ENCODE measurements at regions not wholly inside any gene's neighbourhood (a gene's known extent, or its start where the extent isn't known, plus 50 kb on each side); places are given as distances from the start of the nearest gene placed in this dataset.
"Not testable (repeated sequence)": the region's sequence is repeated elsewhere in the genome, so short reads cannot be mapped to it uniquely, and the experiment has no call there.

DNA sequence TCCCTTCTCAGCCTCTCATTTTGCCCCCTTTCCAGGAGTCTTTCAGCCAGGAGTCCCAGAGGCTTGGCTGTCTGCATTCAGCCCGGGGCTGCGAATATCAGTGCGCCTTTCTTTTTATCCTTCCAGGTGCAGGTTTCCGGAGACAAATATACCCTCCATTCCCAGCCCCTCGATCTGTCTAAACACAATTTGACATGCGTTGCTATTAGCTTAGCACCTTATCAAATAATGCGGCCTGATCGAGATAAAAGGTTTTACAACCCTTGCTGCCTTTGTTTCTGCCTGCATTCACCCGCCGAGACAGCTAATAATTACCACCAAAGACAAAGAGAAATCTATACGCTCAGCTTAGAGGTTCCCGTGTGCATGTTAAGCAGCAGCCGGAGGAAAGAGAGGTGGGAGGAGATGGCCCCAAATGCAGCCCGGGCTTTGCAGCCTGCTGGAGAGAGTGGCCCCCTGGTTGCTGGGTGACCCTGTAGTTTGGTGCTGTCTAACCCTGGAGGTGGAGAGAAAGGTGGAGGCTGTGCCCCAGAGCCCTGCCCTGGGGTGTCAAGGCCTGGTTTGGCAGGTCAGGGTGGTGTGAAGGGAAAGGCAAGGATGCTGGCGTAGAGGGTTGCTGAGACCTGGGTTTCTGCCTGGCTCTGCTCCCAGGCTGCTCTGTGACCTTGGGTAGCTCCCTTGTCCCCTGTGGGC lies 185.3 kb downstream of the RPS24 start:
- TF ChIP-seq, protein P1, sequence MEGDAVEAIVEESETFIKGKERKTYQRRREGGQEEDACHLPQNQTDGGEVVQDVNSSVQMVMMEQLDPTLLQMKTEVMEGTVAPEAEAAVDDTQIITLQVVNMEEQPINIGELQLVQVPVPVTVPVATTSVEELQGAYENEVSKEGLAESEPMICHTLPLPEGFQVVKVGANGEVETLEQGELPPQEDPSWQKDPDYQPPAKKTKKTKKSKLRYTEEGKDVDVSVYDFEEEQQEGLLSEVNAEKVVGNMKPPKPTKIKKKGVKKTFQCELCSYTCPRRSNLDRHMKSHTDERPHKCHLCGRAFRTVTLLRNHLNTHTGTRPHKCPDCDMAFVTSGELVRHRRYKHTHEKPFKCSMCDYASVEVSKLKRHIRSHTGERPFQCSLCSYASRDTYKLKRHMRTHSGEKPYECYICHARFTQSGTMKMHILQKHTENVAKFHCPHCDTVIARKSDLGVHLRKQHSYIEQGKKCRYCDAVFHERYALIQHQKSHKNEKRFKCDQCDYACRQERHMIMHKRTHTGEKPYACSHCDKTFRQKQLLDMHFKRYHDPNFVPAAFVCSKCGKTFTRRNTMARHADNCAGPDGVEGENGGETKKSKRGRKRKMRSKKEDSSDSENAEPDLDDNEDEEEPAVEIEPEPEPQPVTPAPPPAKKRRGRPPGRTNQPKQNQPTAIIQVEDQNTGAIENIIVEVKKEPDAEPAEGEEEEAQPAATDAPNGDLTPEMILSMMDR (IDR thresholded peaks at IDR 0.05): no peak
- no peak for TF ChIP-seq ZFX (IDR thresholded peaks at IDR 0.05; ENCODE audit: borderline replicate concordance)
- H3K27ac ChIP-seq: no peak overlapping the region

DNA sequence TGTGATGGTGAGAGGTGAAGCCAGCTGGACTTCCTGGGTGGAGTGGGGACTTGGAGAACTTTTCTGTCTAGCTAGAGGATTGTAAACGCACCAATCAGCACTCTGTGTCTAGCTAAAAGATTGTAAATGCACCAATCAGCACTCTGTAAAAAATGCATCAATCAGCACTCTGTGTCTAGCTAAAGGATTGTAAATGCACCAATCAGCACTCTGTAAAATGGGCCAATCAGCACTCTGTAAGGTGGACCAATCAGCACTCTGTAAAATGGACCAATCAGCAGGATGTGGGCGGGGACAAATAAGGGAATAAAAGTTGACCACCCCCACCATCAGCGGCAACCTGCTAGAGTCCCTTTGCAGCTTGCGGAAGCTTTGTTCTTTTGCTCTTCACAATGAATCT lies 185.9 kb downstream of the RPS24 start:
- H3K27ac ChIP-seq: not testable (repeated sequence)

DNA sequence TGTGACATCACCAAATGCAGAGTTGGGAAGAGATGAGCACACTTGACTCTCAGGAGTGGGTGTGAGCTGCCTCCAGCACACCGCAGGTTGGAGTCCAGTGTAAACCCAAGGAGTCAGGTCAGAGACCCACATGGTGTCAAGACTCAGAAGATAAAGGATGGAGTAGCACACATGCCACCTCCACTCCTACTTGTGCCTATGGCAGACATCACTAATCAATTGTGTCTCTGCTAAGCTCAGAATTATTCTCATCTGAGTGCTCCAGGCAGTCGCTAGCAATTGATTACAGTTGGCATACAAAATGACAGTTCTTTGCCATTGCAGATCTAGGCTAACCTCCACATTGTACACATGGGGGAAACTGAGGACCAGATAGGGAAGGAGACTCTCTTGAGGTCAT lies 187.1 kb downstream of the RPS24 start:
- no peak for TF ChIP-seq ZFX (IDR thresholded peaks at IDR 0.05; ENCODE audit: borderline replicate concordance)
- TF ChIP-seq, protein P1 (IDR thresholded peaks at IDR 0.05): no peak
- no peak overlapping the region for H3K27ac ChIP-seq

DNA sequence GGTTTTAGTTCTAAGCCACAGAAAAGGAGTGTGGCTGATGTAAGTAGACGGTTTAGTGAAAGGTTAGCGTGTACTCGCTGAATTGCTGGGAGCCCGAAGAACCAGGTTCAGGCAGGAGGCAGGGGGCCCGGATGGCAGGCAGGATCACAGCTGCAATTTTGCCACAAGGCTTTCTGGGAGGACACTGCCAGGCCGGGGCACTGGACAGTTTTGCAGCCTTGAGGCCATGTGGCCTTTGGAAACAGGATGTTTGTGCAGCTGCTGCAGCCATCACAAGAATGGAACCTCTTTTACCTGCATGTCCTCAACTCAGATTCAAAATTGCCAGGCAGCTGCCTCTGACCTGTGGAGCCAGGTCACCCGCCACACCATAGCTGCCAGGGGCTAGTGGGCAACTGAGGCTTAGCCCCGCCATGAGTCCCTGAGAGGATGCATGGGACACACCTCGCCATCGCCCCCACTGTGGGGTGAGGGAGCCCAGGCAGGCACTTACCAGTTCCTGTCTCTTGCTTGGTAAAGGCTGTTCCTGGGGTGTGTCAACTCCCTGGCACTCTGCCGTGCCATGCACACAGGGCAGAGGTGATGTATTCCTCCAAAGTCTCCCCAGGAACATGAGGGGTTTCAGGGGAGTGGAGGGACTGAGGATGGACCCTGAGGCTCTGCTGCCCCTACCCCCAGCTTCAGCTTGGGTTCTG lies 188.6 kb downstream of the RPS24 start:
- H3K27ac ChIP-seq: no peak overlapping the region
- no peak for TF ChIP-seq ZFX (IDR thresholded peaks at IDR 0.05; ENCODE audit: borderline replicate concordance)
- TF ChIP-seq, protein P1 (IDR thresholded peaks at IDR 0.05): no peak

DNA sequence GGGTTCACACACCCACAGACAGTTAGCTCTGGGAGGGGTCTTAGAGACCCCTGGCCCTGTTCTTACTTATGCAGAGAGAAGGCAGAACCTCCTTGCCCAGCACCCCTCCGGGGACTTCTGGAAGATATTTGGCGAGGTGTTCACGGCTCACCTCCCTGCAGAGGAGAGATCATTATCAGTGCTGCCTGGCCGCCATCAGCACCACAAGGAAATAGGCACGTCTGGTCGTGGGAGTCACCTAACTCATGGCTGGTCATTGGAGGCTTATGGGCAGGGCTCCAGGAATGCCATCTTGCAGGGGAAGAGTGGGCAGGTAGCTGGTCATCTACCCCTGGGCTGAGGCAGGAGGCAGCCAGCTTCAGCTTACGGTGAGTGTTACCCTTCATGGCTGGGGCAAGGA lies 189.4 kb downstream of the RPS24 start:
- H3K27ac ChIP-seq: no peak overlapping the region
- no peak for TF ChIP-seq ZFX (IDR thresholded peaks at IDR 0.05; ENCODE audit: borderline replicate concordance)
- TF ChIP-seq, protein P1 (IDR thresholded peaks at IDR 0.05): no peak

DNA sequence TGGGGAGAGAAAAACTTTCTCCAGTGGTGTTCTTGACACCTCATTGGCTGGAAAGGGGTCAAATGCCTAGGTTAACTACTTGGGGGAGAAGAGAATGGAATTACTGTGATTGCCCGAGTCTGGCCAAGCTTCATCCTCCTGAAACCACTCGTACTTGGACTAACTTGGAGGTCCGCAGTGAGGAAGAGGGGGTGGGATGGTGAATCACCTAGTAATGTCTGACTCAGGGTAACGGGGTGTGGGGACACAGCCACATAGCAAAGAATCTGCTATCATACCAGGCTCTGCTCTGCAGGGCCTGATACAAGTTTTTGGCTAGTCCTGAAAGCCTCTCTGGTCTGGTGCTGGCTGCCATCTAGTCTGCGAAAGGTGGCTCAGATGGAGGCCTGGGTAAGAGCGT lies 190.9 kb downstream of the RPS24 start:
- TF ChIP-seq, protein P1 (IDR thresholded peaks at IDR 0.05): no peak
- TF ChIP-seq ZFX (IDR thresholded peaks at IDR 0.05; ENCODE audit: borderline replicate concordance): no peak
- H3K27ac ChIP-seq: no peak overlapping the region

DNA sequence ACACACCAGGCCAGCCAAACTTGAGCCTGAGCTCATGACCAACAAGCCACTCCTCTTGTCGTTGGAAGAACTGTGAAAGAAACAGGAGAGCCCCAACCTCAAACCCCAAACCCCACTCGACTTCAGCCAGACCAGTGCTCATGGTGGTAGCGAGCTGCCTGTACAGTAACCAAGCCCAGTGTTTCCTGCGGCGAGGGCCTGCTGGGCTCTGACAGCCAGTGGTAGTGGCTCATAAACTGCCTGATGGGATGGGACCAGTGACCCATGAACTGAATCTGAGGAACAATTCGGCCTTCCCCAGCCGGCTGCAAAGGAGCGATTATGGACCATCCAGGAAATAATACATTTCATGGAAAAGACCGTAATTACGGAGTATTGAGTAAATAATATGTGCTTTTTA lies 191.9 kb downstream of the RPS24 start:
- H3K27ac ChIP-seq: no peak overlapping the region
- TF ChIP-seq, protein P1 (IDR thresholded peaks at IDR 0.05): no peak
- TF ChIP-seq ZFX (IDR thresholded peaks at IDR 0.05; ENCODE audit: borderline replicate concordance): no peak

Measured in 22Rv1 (cell line).